Subcutaneous abdominal adipose tissue (tissue), 5 donors: ENCODE measurements at regions not wholly inside any gene's neighbourhood (a gene's known extent, or its start where the extent isn't known, plus 50 kb on each side); places are given as distances from the start of the nearest gene placed in this dataset.

Source experiments
- H3K27ac ChIP-seq: one replicate; pipeline ENCODE4 v1.7.0; 2013; ENCODE audit warnings: low read depth, mild to moderate bottlenecking, inconsistent platforms, low read length, moderate library complexity
- H3K27me3 ChIP-seq, 5 donors: one replicate each; pipeline ENCODE4 v1.7.0; 2013; ENCODE audit warnings: low read length in 5 of 5, inconsistent platforms in 1 of 5; ENCODE audit not compliant: control insufficient read depth in 5 of 5, insufficient read depth in 4 of 5
- H3K36me3 ChIP-seq, 5 donors: one replicate each; pipeline ENCODE4 v1.7.0; 2013; ENCODE audit warnings: low read length in 5 of 5; ENCODE audit not compliant: control insufficient read depth in 5 of 5, insufficient read depth in 5 of 5
- H3K4me1 ChIP-seq, 5 donors: one replicate each; pipeline ENCODE4 v1.7.0; 2013; ENCODE audit warnings: low read length in 5 of 5, mild to moderate bottlenecking in 3 of 5, moderate library complexity in 1 of 5; ENCODE audit not compliant: control insufficient read depth in 5 of 5, insufficient read depth in 5 of 5
- H3K4me3 ChIP-seq, 5 donors: one replicate each; pipeline ENCODE4 v1.7.0; 2013; ENCODE audit warnings: low read length in 5 of 5, low read depth in 1 of 5
- H3K9ac ChIP-seq, 5 donors: one replicate each; pipeline ENCODE4 v1.7.0; 2013; ENCODE audit warnings: low read length in 5 of 5, mild to moderate bottlenecking in 4 of 5, moderate library complexity in 3 of 5
- H3K9me3 ChIP-seq, 5 donors: one replicate each; pipeline ENCODE4 v1.7.0; 2013; ENCODE audit warnings: low read length in 5 of 5; ENCODE audit not compliant: control insufficient read depth in 5 of 5
- donor health status: healthy.
- donor health status: healthy.
- donor health status: healthy.
- donor health status: healthy.
- donor health status: healthy.

GRCh38 chr11:59281177-59281576, 68.5 kb upstream of the MPEG1 start:
- Histone ChIP-seq H3K9me3 (peaks cover 0 to 5% (median 0%) of the 10 kb centered on the region in 5 donors), H3K4me1 (peaks cover 0 to 9% (median 7%) of the 10 kb centered on the region in 5 donors), H3K27me3 (no peaks in the 10 kb centered on the region), H3K27ac (no peak overlapping the region), H3K36me3 (no peaks in the 10 kb centered on the region), H3K9ac (no peak overlapping the region), H3K4me3 (no peak overlapping the region)

- no peak overlapping the region for H3K9ac ChIP-seq
- H3K27ac ChIP-seq, result no peak overlapping the region
- no peaks in the 10 kb centered on the region for H3K27me3 ChIP-seq
- H3K9me3 ChIP-seq, result peaks cover 0 to 5% (median 0%) of the 10 kb centered on the region in 5 donors
- peaks cover 0 to 21% (median 11%) of the 10 kb centered on the region in 5 donors for H3K4me1 ChIP-seq
- no peaks in the 10 kb centered on the region for H3K36me3 ChIP-seq
- H3K4me3 ChIP-seq, result no peak overlapping the region
These were observed 60.7 kb upstream of the MPEG1 start for GRCh38 chr11:59273373-59273841.

GRCh38 chr11:59272771-59273372, 60.1 kb upstream of the MPEG1 start:
- H3K9me3 ChIP-seq, result peaks cover 0 to 5% (median 0%) of the 10 kb centered on the region in 5 donors
- H3K9ac ChIP-seq, result no peak overlapping the region
- peaks cover 0 to 21% (median 7%) of the 10 kb centered on the region in 5 donors for H3K4me1 ChIP-seq
- H3K27ac ChIP-seq, result no peak overlapping the region
- H3K27me3 ChIP-seq, result no peaks in the 10 kb centered on the region
- no peak overlapping the region for H3K4me3 ChIP-seq
- no peaks in the 10 kb centered on the region for H3K36me3 ChIP-seq

- Histone ChIP-seq H3K36me3 (no peaks in the 10 kb centered on the region), H3K9ac (no peak overlapping the region), H3K27ac (no peak overlapping the region), H3K4me1 (peaks cover 0 to 21% (median 7%) of the 10 kb centered on the region in 5 donors), H3K9me3 (no peaks in the 10 kb centered on the region), H3K27me3 (no peaks in the 10 kb centered on the region), H3K4me3 (no peak overlapping the region)
These were observed 59.1 kb upstream of the MPEG1 start for GRCh38 chr11:59271811-59272327.

- Histone ChIP-seq H3K27ac (no peak overlapping the region), H3K4me1 (peaks cover 0 to 21% (median 7%) of the 10 kb centered on the region in 5 donors), H3K27me3 (no peaks in the 10 kb centered on the region), H3K36me3 (no peaks in the 10 kb centered on the region), H3K9me3 (no peaks in the 10 kb centered on the region), H3K9ac (no peak overlapping the region), H3K4me3 (no peak overlapping the region)
These were observed 58.6 kb upstream of the MPEG1 start for GRCh38 chr11:59271247-59271755.

GRCh38 chr11:59267736-59268475, 55.2 kb upstream of the MPEG1 start:
- Histone ChIP-seq H3K4me1 (peaks cover 0 to 12% (median 5%) of the 10 kb centered on the region in 5 donors), H3K27me3 (no peaks in the 10 kb centered on the region), H3K9ac (no peak overlapping the region), H3K4me3 (no peak overlapping the region), H3K27ac (no peak overlapping the region), H3K9me3 (no peaks in the 10 kb centered on the region), H3K36me3 (no peaks in the 10 kb centered on the region)

- Histone ChIP-seq H3K9me3 (no peaks in the 10 kb centered on the region), H3K27ac (no peak overlapping the region), H3K9ac (no peak overlapping the region)
These were observed 54.5 kb upstream of the MPEG1 start for GRCh38 chr11:59267196-59267595.

GRCh38 chr11:59266491-59266890, 53.8 kb upstream of the MPEG1 start:
- Histone ChIP-seq H3K27ac (no peak overlapping the region), H3K36me3 (no peaks in the 10 kb centered on the region)

More at GRCh38 chr11:59267196-59267595, 54.5 kb upstream of the MPEG1 start:
- Histone ChIP-seq H3K4me1 (peaks cover 0 to 5% (median 2%) of the 10 kb centered on the region in 5 donors), H3K36me3 (no peaks in the 10 kb centered on the region), H3K4me3 (no peak overlapping the region), H3K27me3 (no peaks in the 10 kb centered on the region)

GRCh38 chr11:59265735-59266134, 53.0 kb upstream of the MPEG1 start:
- Histone ChIP-seq H3K9me3 (no peaks in the 10 kb centered on the region), H3K4me1 (peaks cover 0 to 2% (median 0%) of the 10 kb centered on the region in 5 donors), H3K36me3 (no peaks in the 10 kb centered on the region), H3K4me3 (no peak overlapping the region), H3K9ac (no peak overlapping the region), H3K27me3 (no peaks in the 10 kb centered on the region), H3K27ac (no peak overlapping the region)

More at GRCh38 chr11:59266491-59266890, 53.8 kb upstream of the MPEG1 start:
- H3K4me3 ChIP-seq, result no peak overlapping the region
- H3K9ac ChIP-seq, result no peak overlapping the region
- H3K27me3 ChIP-seq, result no peaks in the 10 kb centered on the region
- no peaks in the 10 kb centered on the region for H3K9me3 ChIP-seq
- peaks cover 0 to 2% (median 0%) of the 10 kb centered on the region in 5 donors for H3K4me1 ChIP-seq

GRCh38 chr11:59264736-59265135, 52.0 kb upstream of the MPEG1 start:
- H3K27ac ChIP-seq, result no peak overlapping the region
- no peaks in the 10 kb centered on the region for H3K36me3 ChIP-seq
- no peaks in the 10 kb centered on the region for H3K9me3 ChIP-seq
- peaks cover 0 to 4% (median 0%) of the 10 kb centered on the region in 5 donors for H3K4me1 ChIP-seq
- no peak overlapping the region for H3K9ac ChIP-seq
- H3K27me3 ChIP-seq, result no peaks in the 10 kb centered on the region
- no peak overlapping the region for H3K4me3 ChIP-seq
